ENCODE measurements at regions not wholly inside any gene's neighbourhood (a gene's known extent, or its start where the extent isn't known, plus 50 kb on each side); places are given as distances from the start of the nearest gene placed in this dataset.
A peak's percentile ranks its signal among the peaks of the same experiment; 100 is the strongest.

GRCh38 chr13:73991384-73991783 lies 142.8 kb downstream of the KLF12 start:
- TF ChIP-seq CTCF (IDR thresholded peaks at IDR 0.05; ENCODE audit: poor library complexity) (no peak), EZH2 (IDR thresholded peaks at IDR 0.05; ENCODE audit: borderline replicate concordance) (no peak), EZH2phosphoT487 (IDR thresholded peaks at IDR 0.05; ENCODE audit: low read depth, severe bottlenecking, unreplicated experiment) (no peak)
- no peak overlapping the region for H3K27ac ChIP-seq
- no peaks in the 10 kb centered on the region for H3K27me3 ChIP-seq
- peaks cover 17% of the 10 kb centered on the region for H3K4me1 ChIP-seq (ENCODE audit: insufficient read depth)
- no peaks in the 10 kb centered on the region for H3K36me3 ChIP-seq (replicated peaks; ENCODE audit: insufficient read depth, low read depth)
- no peak overlapping the region for H3K4me3 ChIP-seq
- H3K79me2 ChIP-seq: peaks cover 10% of the 10 kb centered on the region
- no peak for DNase-seq (ENCODE audit: low spot score)
- H3K9me3 ChIP-seq (ENCODE audit: low read depth): no peaks in the 10 kb centered on the region
- no peaks in the 10 kb centered on the region for H3K9me2 ChIP-seq (replicated peaks; ENCODE audit: insufficient read depth)
- H4K20me1 ChIP-seq (ENCODE audit: insufficient read depth, poor library complexity, severe bottlenecking): no peaks in the 10 kb centered on the region
- H3K4me2 ChIP-seq: no peak overlapping the region
- H2AFZ ChIP-seq: no peak overlapping the region
- 93% methylated on average over 1 of the region's 1 CpG for WGBS (ENCODE audit: low lambda C conversion rate, missing lambda C conversion rate)

GRCh38 chr13:73989244-73989843 lies 144.9 kb downstream of the KLF12 start:
- Histone ChIP-seq H4K20me1 (ENCODE audit: insufficient read depth, poor library complexity, severe bottlenecking) (no peaks in the 10 kb centered on the region), H3K36me3 (replicated peaks; ENCODE audit: insufficient read depth, low read depth) (no peaks in the 10 kb centered on the region), H2AFZ (peak overlapping the region; percentile 26), H3K4me3 (no peak overlapping the region), H3K9me3 (ENCODE audit: low read depth) (no peaks in the 10 kb centered on the region), H3K4me2 (peak overlapping the region; percentile 68), H3K27ac (peak overlapping the region; percentile 75), H3K9me2 (replicated peaks; ENCODE audit: insufficient read depth) (no peaks in the 10 kb centered on the region), H3K4me1 (ENCODE audit: insufficient read depth) (peaks cover 17% of the 10 kb centered on the region), H3K79me2 (no peaks in the 10 kb centered on the region), H3K27me3 (no peaks in the 10 kb centered on the region)
- peak; percentile 28 for DNase-seq (ENCODE audit: low spot score)
- 46% methylated on average over 4 of the region's 4 CpGs for WGBS (ENCODE audit: low lambda C conversion rate, missing lambda C conversion rate)
- no peak for TF ChIP-seq EZH2 (IDR thresholded peaks at IDR 0.05; ENCODE audit: borderline replicate concordance)
- TF ChIP-seq EZH2phosphoT487 (IDR thresholded peaks at IDR 0.05; ENCODE audit: low read depth, severe bottlenecking, unreplicated experiment): no peak
- no peak for TF ChIP-seq CTCF (IDR thresholded peaks at IDR 0.05; ENCODE audit: poor library complexity)

- TF ChIP-seq CTCF (IDR thresholded peaks at IDR 0.05; ENCODE audit: poor library complexity) (no peak), EZH2 (IDR thresholded peaks at IDR 0.05; ENCODE audit: borderline replicate concordance) (no peak), EZH2phosphoT487 (IDR thresholded peaks at IDR 0.05; ENCODE audit: low read depth, severe bottlenecking, unreplicated experiment) (no peak)
- no peak for DNase-seq (ENCODE audit: low spot score)
- Histone ChIP-seq H3K79me2 (no peaks in the 10 kb centered on the region), H3K27ac (peak overlapping the region; percentile 75), H3K9me2 (replicated peaks; ENCODE audit: insufficient read depth) (no peaks in the 10 kb centered on the region), H3K36me3 (replicated peaks; ENCODE audit: insufficient read depth, low read depth) (no peaks in the 10 kb centered on the region), H2AFZ (no peak overlapping the region), H3K4me3 (no peak overlapping the region), H3K4me1 (ENCODE audit: insufficient read depth) (peaks cover 17% of the 10 kb centered on the region), H4K20me1 (ENCODE audit: insufficient read depth, poor library complexity, severe bottlenecking) (no peaks in the 10 kb centered on the region), H3K9me3 (ENCODE audit: low read depth) (no peaks in the 10 kb centered on the region), H3K27me3 (no peaks in the 10 kb centered on the region), H3K4me2 (peak overlapping the region; percentile 68)
- WGBS (ENCODE audit: low lambda C conversion rate, missing lambda C conversion rate): 92% methylated on average over 1 of the region's 1 CpG
These were observed 145.7 kb downstream of the KLF12 start for GRCh38 chr13:73988461-73988860.

All from hepatocyte (in vitro differentiated cells).